HG02938 (cell line): ENCODE measurements at regions not wholly inside any gene's neighbourhood (a gene's known extent, or its start where the extent isn't known, plus 50 kb on each side); places are given as distances from the start of the nearest gene placed in this dataset.

Source experiments
- ATAC-seq: cut with Tn5 transposase; IDR thresholded peaks from one replicate; pipeline ENCODE4 v1.9.1; 2021; ENCODE audit warnings: mild to moderate bottlenecking, moderate library complexity; ENCODE audit not compliant: unreplicated experiment

DNA sequence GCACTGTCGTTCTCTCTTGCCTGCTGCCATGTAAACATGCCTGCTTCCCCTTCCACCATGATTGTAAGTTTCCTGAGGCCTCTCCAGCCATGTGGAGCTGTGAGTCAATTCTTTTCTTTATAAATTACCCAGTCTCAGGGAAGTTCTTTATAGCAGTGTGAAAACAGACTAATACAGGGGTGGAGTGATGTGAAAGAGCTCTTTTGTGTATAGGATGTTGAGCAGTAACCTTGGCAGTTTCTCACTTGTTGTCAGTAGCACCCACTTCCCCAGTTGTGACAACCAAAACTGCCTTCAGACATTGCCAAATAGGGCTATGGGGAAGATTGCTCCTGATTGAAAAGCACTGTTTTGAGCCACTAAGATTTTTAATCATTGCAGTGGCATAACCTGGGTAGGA is 552.2 kb upstream of the ZNF462 start:
- peak; percentile 63 for ATAC-seq

DNA sequence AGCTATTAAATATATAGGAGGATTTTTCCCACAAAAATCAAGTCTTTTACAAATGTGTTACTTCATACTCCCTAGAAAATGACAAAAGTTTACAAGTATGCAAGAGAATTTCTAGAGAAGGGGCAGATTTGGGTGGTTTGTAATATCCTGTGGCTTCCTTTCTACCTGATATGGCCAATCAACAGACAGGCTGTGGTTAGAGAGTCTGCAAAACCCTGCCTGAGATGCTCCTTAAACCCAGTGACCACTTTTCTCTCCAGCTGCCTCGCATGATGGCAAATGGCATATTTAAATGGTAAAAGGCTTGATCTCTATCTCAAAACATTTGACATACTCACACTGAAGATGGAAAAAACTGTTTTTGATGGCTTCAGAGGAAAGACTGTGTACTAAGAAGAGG is 550.1 kb upstream of the ZNF462 start:
- no peak for ATAC-seq

DNA sequence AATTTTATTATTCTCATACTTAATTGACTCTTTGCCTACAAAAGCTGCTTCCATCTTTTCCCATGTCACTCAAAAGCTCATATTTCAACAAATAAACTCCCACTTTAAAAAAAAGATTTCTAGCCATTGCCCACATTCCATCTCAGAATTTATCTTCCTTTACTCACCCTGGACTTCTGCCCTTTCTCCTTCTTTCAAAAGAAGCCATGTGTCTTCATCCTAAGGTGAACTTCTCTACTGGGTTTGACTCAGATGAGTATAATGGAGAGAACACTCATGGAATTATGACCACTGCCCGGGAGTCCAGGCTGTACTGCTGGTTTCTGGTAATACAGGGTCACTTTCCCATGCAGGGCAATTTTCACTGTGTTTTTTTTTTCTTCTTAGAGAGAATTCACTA is 548.5 kb upstream of the ZNF462 start:
- no peak for ATAC-seq

DNA sequence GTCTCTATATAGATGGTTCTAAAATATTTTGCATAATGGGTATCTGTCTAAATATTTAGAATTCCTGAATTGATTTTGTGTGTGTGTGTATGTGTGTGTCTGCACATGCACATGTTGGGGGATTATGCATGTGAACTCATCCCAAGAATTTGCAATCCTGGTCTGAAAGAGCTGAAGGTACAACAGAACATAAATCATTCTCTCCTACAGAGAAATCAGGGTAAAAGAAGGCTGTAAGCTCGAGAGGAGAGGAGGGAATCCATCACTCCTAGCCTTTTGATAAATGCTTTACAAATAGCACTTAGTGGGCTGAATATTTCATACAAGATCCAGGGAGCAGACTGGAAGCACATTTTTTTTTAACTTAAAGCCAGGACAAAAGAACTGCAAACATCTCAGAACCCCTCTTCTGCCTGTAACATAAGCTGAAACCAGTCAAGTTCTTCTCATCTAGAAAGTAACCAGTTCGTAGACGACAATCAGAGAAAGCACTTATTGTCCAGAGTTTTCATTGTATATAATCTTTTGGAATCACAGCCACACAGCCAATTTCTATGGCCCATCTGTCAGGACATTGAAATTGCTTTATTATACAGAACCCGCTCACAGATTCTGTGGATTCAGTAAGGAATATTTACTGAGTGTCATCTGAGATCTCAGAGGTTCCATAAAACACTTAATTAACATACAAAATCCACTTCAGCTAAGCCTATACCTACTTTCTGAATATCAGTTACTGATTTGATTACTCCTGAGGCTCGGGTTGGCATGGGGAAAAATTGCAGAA is 541.4 kb upstream of the ZNF462 start:
- no peak for ATAC-seq

DNA sequence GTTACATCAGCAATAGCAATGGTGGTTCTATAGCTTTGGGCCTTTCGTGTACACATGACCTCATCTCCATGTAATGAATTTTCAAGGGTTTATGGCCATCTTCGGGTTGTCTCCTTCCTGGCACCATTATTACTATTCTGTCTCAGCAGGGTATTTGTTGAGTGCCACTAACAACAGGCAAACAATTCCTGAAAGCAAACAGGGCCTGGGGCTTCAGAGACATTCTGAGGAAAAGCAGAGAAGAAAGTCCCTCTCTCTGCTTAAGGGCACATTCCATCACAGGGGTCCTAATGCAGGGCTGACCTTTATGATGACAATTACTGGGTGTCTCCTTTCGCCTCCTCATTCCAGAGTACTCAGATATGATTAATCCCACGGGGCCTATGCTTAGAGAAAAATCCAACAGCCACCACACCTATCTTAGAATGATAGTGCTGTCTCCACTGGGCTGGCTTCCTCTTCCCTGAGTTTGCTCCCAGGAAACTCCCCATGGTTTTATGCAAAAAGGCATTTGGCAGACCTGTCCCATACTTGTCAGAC is 540.2 kb upstream of the ZNF462 start:
- ATAC-seq, result no peak

DNA sequence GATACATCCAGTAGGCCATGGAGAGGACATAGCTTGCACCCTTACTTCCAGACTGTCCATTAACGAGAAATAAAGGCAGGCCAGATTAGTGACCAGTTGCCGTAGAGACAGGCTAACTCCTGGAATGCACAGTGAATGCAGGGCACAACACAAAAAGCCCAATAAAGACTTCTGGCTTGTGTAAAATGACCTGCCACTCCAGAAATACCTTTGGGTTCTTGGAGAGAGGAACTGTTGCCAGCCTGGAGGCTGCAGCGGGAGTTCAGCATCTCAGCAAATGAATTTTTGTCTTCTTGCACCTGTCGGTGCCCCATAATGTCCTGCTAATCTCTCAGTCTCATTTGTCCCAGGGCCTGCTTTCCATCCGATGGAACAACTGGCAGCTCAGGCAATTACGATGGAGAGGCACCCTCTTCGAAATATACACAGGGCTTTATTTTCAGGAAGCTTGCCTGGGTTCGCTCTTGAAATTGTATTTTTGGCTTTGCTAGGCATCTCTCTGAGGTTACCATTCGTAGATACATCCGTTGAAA is 538.8 kb upstream of the ZNF462 start:
- no peak for ATAC-seq

DNA sequence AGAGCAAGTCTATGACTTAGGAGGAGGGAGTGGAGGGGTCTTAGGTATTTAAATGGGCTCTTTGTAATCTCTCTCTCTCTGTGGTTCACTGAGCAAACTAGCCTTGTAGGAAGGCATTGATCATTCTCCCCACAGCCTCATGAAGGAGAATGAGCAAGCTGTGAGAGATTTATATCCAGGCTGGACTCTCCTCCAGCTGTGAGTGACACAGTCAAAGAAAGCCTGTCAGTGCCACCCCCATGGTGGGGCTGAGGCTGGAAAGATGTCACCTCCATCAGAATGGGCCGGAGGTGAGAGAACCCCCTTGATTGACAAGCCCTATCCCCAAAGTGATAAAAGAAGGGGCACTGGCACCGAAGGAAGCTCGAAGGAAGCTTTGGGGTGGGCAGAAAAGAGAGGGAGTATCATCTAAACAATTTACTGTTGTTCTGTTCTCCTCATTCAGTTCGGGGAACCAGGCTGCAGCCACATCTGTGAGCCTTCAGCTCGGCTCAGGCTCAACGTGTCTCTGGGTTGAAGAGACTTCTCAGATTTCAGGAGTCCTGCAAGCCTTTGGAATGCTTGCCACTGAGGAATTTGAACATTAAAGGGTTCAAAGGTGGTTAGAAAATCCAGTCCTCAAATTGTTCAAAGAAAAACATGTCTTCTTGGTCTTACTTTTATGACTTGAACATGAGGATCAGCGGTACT is 538.2 kb upstream of the ZNF462 start:
- ATAC-seq, result no peak

DNA sequence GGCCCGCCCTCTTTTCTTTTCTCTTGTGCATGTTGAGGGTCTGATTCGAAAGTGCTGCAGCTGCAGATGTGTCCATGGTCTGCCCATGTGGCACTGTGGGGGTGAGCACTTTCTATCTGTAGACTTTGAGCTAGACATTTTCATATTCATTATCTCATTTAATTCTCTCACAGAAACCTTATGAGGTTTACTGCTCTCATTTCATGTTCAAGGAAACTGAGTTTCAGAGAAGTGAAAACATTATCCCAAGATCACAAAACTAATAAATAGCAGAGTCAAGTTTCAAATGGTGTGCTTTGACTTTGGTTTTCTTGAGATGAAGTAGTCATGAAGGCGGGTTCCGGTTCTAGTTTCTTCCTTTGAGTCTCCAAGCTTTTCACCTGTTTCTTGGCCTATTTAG is 536.5 kb upstream of the ZNF462 start:
- peak; percentile 69 for ATAC-seq

DNA sequence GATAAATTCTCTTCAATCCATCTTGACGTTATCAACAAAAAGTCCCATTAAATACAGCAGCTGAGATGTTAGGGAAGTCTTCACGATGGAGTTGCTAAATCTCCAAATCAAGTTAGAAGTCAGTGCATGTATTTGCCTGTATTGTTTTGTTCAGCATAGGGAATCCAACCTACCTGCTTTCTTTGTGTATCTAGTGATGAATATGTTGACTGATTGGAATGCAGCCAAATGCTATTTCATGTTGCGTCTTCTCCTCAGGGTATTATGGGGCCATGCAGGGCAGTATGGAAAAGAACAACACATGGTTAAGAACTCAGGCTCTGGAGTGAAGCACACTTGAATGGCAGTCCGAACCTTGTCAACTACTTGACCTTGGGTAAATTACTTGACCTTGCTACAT is 529.5 kb upstream of the ZNF462 start:
- no peak for ATAC-seq

DNA sequence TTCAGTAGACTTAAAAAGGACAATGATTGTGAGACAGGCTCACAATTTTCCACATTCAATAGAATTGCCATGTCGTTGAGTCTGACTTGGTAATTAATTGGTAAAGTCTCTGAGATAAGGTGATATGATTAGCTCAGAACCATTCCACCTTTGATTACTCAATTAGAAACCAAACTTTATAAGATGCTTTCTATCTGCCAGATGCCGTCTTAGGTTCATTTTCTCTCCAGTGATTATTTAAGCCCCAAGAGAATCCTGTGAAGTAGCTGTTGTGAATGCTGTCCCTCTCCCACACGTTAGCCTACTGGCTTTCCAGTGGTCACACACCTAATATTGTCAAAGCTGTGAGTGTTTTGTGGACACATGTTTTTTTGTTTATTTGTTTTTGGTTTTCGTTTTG is 528.9 kb upstream of the ZNF462 start:
- no peak for ATAC-seq

DNA sequence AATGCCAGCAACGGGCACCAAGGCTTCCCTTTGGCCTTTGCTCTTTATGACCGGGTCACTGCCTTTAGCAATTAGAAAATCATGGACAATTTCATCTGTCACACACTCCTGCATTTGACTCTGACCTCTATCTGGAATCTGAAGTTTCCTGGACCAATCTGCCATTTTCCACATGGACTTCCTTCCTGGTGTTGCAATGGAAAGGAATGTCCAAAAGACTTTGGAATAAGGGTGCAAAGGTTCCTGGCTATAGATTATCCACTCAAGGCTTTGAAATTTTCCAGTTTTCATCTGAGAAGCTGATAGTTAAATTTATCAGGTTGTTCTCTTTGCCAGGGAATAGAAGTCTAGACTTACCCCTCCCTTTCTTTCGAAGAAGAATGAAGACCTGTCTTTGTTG is 523.1 kb upstream of the ZNF462 start:
- no peak for ATAC-seq

DNA sequence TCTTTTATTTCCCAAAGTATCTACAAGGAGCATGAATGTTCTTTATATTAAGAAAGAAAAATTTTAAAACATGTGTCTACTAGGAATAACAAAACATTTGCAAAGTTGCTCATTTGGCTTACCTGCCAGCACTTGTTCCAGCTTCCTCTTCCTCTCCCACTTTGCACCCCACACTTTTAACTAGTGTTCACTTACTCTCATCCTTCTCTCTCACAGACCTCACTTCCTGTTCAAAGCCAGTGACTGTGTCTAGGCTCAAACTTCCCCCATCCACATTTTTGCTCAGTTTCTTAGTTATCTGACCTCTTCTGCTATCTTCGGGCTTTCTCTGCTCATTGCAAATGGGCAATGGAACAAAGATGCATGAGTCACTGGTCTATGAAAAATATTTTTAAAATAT is 512.2 kb upstream of the ZNF462 start:
- no peak for ATAC-seq

DNA sequence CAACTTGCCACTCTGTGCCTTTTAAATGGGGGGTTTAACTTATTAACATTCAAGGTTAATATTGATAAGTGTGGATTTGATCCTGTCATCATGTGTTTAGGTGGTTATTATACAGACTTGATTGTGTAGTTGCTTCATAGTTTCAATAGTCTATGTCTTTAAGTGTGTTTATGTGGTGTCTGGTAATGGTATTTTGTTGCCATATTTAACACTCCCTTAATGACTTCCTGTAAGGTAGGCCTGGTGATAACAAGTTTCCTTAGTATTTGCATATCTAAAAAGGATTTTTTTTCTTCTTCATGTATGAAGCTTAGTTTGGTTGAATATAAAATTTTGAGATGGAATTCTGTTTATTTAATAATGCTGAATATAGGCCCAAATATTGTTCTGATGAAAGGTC is 506.0 kb upstream of the ZNF462 start:
- no peak for ATAC-seq

DNA sequence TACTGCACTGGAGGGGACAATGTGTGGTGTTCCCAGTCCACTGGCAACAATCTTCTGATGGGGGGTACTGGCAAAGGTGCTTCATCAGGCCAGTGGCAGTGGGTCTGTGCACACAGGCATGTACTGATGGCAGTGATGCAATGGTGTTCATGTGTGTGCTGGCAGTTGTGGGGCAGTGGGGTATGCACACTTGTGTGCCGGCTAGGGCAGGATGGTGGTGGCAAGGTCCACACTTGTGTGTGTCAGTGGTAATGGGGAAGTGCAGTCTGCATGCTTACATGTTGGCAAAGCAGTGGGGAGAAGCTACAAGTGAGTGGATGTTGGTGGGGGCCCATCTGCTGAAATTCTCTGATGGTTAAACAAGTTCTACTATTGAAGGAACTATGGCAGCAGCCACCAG is 504.6 kb upstream of the ZNF462 start:
- ATAC-seq, result no peak

DNA sequence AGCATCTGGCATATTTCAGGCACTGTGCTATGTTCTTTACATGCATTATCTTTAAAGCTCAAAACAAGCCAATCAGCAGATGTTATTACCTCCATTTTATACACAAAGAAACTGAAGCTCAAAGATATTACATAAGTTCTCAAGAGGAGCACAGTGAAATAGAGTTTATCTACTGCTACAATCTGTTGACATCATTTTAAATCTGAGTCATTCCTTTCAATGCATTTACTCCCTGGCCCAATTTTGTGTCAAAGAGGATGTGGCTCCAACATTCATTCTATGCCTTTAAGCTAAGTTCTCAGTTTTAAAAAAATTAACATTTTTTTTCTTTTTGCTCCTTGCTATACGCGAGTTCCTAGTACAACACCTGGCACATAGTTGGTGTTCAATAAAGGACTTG is 486.3 kb upstream of the ZNF462 start:
- no peak for ATAC-seq

DNA sequence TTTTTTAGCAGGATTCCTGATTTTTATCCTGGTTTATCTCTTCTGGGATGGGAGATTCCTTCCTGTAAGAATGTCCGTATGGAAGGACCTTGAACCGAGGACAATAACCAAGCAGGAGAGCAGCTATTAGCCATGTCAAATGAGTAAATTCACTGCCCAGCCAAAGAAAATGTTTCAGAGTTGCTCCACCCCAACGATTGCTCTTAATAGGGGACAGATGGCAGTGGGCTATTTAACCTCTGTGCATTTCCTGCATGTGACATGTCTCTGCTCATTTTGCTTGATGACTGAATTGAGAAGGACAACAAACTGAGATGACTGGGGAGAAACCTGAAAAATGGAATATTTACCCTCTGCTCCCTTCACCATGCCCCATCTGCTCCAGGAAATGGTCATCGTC is 479.9 kb upstream of the ZNF462 start:
- no peak for ATAC-seq

DNA sequence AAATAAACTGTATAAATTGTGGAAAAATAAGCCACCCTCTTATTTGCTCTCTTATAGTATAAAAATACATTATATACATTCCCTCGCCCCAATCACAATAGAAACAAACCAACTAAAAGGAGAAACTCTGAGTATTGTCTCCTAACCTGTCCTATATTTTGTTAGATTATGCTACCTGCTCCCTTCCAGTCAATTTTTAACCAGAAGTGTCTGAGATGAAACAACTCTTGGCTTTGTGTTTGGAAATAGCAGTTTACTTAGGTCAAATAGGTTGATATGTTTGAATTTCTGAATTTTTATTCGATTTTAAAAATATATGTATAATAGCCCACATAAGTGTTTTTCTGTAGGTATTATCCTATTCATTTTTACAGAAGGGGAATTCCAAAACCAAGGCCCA is 475.0 kb upstream of the ZNF462 start:
- no peak for ATAC-seq

DNA sequence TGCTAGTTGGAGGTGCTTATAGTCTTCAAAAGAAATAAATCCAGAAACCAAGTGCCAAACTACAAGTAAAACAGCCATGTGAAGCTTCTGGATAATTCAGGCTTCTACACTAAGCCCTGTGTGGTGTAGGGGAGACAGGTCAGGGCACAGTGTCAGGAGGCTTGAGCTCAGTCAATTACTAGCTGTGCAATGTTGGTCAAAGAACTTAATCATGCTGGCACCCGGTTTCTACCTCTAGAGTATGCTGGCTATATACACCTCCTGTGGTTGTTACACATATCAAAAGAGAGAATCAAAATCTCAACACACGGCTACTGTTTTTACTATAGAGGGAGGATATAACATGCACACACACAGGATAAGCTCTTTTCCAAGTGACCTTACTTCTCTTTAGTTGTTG is 469.7 kb upstream of the ZNF462 start:
- no peak for ATAC-seq

DNA sequence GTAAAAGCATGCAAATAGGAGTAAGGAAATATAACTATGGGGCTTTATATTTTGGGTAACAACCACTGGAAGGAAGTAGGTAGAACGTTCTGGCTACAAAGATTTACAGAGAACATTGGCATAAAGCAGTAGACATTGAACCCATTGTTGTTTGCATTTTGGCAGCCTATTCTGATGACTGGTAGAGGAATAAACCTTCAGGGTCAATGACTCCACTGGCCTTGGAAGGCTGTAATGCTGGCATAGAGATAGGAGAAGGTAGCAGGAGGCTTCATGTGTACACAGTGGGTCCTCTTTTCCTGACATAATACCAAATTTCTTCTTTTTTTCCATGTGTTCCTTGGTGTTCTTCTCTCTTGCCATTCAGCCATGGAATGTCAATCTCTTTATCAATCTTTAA is 462.8 kb upstream of the ZNF462 start:
- no peak for ATAC-seq

DNA sequence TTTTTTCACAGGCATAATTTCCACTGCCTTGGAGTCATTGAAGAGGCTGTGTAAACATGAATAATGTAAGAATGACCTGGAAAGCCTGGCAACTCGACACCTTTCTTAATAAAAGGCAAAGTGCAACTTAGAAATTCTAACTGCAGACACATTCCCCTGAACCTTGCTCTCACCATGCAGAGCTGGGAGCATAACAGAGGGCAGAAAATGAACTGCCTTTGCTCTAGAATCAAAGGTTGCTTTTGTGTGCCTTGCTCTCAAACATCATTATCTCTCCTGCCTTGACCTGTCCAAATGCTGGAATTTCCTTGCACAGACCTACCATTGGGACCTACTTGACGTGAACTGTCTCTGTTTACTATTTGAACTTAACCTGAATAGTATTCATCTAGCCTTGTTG is 462.0 kb upstream of the ZNF462 start:
- ATAC-seq, result no peak

DNA sequence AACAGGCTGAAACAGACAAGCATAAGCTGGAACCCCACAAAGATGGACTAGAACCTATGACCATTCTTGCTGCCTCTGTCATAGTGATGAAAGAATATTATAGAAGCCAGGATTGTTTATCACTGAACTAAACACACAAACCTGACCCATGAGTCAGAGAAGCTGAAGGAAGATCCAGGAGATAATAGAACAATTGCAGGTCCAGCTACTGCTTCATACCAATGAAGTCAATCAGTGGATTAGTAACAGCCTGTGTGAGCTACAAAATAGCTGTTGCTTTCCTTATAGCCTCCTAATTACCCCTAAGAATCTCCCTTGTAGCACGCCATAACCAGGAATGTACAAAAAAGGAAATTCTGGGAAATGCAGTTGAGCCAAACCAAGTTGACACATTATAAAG is 459.9 kb upstream of the ZNF462 start:
- no peak for ATAC-seq

DNA sequence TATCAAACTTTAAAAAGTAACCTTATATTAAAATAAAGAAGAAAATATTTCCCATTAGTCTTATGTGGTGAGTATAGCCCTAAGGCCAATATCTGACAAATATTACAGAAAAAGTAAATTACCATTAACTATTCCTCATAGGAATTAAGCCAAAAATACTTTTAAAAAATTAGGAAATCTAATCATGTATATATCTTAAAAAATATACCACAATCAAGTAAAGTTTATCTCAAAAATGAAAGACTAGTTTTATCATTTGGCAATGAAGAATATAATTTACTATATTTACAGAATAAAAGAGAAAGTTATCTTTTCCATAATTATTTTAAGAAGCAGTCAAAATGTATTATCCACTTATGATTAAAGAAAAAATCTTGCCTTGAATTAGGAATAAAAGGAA is 458.8 kb upstream of the ZNF462 start:
- ATAC-seq, result no peak
